KBM-7 (cell line): ENCODE measurements at regions not wholly inside any gene's neighbourhood (a gene's known extent, or its start where the extent isn't known, plus 50 kb on each side); places are given as distances from the start of the nearest gene placed in this dataset.
A peak's percentile ranks its signal among the peaks of the same experiment; 100 is the strongest.
"Not testable (repeated sequence)": the region's sequence is repeated elsewhere in the genome, so short reads cannot be mapped to it uniquely, and the experiment has no call there.

Experiments
- DNase-seq: peaks from one replicate; pipeline ENCODE4 v3.0.0-alpha.2; 2015
- in situ Hi-C: fragments of 300-500 bp; cut with MboI; formaldehyde crosslinking; loops from 2 replicates; pipeline ENCODE4 v1.14.3; 2020; ENCODE audit warnings: low sequenced_read_pairs, low pct_unique_long_range_greater_than_20kb, mixed read lengths

DNA sequence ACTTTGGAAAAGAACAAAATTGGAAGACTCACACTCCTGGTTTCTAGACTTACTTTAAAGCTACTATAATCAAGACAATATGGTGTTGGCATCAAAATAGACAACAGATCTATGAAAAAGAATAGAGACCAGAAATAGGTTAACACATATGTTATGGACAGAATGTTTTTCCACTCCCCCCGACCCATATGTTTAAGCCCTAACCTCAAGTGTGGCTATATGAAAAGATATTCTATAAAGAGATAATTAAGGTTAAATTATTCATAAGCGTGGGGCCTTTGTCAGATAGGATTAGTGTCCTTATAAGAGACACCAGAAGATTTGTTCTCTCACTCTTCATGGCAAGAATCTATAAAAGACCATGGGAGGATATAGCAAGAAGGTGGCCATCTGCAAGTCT, 440.0 kb downstream of the AASDHPPT start:
- in situ Hi-C loops = no loop called here
- DNase-seq = no peak

- DNase-seq = no peak
- in situ Hi-C loops = no loop called here
Observed at GRCh38 chr11:106520146-106520912, 442.9 kb downstream of the AASDHPPT start.

DNA sequence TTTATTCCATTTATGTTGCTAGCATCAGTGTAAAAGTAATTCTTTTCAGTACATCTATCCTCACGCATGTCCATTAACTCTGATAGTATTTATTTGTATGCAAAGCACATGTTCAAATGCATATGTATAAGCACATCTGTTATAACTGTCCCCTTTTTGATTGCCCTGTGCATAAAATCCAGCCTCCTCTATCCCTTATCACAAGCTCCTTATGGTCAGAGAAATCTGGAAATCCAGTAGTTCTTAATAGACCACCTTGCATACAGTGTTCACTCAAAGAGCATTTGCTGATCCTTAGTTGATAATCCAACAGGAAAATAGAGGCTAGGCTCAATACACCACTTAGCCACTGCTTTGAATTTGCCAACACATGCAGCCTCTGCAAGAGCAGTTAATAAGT, 443.5 kb downstream of the AASDHPPT start:
- no peak for DNase-seq
- in situ Hi-C loops = no loop called here

- in situ Hi-C loops = no loop called here
- DNase-seq = no peak
Observed at GRCh38 chr11:106523171-106523570, 445.7 kb downstream of the AASDHPPT start.

GRCh38 chr11:106523921-106524320, 446.5 kb downstream of the AASDHPPT start:
- in situ Hi-C loops = no loop called here
- DNase-seq = no peak

GRCh38 chr11:106524436-106524835, 447.0 kb downstream of the AASDHPPT start:
- no peak for DNase-seq
- in situ Hi-C loops = no loop called here

- in situ Hi-C loops, DNase-seq: not testable (repeated sequence)
Observed at GRCh38 chr11:106531648-106532047, 454.2 kb downstream of the AASDHPPT start.

DNA sequence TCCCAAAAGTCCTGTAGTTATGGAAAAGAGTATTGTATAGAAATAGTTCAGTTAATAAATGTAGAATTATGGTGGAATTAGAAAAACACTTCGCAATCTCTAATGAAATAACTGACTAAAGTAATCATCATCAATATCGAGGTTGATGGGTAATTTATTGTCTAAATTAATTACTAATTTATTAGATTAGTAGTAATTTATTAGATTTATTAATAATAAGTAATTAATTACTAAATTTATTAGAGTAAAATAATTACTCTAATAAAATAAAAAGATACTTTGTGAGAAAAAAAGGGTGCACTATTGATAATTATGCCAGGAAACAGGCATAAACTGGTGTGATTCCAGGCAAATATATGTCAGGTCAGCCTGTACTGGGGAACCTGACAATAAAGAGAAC, 455.6 kb downstream of the AASDHPPT start:
- no peak for DNase-seq
- in situ Hi-C loops = no loop called here

DNA sequence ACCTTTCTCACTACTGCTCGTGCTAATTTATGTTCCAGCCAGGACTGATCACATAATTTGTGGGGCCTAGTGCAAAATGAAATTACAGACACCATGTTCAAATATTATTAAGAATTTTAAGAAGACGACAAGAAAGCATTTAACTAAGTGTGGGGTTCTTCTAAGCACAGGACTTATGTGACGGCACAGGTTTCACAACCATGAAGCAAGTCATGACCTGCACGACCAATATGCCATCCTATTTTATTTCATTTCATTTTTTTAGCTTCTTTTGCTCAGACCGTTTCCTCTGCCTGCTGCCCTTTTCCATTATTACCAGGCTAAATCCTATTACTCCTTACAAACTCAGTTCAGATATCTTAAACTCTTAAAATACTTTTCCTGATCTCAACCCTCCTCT, 462.5 kb downstream of the AASDHPPT start:
- in situ Hi-C loops = no loop called here
- DNase-seq = no peak

- DNase-seq = no peak
- in situ Hi-C loops = no loop called here
Observed at GRCh38 chr11:106548406-106548805, 469.9 kb downstream of the GUCY1A2 start.

DNA sequence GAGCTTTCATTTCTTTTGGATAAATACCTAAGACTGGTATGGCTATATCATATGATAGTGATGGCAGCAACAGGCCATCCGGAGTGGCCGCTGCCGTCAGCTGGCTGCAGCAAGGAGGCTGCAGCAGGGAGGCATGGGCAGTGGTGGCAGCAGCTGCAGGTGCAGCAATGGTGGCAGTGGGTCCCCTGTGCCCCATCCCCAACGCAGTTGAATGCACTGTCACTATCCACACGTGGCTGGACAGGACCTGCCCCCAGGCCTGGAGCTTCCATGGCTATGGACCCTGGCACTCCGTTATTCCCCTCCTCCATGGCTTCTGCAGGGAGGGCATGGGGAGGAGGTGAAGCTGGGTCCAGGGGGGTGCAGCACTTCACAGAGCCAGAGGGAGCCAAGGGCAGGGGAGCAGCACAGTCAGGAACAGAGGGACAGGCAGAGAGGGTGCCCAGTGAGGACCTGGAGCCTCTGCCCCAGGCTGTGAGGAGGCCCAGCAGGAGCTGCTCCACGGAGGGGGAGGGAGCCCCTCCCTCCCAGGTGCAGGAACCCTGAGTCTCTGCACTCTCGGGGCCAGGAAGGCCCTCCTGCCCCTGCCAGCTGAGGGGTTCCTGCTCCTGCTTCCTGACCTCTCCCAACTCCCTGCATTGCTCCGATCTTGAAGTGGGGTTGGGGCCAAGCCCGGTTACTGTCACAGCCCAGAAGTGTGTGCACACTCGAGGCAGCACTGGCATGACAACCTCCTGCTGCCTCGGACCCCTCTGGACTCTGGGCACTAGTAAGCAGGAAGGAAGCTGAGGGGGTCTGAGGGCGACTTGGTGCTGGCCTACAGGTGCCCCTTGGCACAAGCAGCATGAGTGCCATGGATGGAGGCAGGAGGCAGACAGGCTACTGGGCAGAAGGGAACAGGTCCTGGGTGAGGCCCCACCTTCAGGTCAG, 466.3 kb downstream of the GUCY1A2 start:
- DNase-seq = no peak
- in situ Hi-C loops = no loop called here

DNA sequence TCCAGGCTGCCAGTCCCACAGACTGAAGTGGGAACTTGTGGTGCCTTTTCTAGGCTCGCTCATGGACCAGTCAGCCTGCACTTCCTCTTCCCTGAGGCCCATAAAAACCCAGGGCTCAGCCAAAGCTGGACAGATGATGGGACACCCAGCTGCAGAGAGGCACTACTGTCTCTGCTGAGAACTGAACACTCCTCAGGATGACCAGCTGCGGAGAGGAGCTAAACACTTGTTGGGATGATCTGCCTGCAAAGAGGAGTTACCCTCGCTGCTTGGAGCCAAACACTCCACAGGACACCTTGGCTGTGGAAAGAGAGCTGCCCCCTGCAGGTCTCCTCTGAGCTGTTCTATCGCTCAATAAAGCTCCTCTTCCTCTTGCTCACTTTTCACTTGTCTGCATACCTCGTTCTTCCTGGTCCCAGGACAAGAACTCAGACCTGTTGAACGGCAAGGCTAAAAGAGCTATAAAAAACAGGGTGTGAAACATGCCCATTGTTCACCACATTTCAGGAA, 465.5 kb downstream of the GUCY1A2 start:
- in situ Hi-C loops = no loop called here
- no peak for DNase-seq

GRCh38 chr11:106553304-106553703, 465.0 kb downstream of the GUCY1A2 start:
- DNase-seq = no peak
- in situ Hi-C loops = no loop called here

DNA sequence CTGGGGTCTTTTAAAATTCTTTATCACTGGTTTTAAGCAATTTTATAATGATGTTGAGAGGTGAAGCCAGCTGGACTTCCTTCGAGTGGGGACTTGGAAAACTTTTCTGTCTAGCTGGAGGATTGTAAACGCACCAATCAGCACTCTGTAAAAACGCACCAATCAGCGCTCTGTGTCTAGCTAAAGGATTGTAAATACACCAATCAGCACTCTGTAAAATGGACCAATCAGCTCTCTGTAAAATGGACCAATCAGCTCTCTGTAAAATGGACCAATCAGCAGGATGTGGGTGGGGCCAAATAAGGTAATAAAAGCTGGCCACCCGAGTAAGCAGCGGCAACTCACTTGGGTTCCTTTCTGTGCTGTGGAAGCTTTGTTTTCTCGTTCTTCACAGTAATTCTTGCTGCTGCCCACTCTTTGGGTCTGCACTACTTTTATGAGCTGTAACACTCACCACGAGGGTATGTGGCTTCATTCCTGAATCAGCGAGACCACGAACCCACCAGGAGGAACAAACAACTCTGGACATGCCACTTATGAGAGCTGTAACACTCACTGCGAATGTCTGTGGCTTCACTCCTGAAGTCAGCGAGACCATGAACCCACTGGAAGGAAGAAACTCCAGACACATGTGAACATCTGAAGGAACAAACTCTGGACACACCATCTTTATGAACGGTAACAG, 462.6 kb downstream of the GUCY1A2 start:
- DNase-seq, in situ Hi-C loops: not testable (repeated sequence)

DNA sequence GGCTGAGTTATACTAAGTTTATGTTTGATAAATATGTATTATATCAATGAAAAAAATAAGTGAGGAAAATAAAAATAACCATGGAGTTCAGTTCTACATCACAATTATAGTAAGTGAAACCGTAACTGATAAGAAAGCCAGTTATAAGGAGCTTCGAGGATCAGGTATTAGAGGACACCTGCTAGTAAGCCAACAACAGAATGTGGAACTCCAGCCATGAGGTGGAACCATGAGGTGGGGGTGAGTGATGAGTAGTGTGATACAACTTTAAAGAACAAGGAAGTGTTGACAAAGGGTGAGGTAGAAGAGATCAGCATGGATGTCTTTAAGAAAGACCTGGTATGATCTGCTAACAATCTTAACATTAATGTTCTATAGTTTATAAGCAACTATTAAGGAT, 452.9 kb downstream of the GUCY1A2 start:
- in situ Hi-C loops = no loop called here
- DNase-seq = no peak

DNA sequence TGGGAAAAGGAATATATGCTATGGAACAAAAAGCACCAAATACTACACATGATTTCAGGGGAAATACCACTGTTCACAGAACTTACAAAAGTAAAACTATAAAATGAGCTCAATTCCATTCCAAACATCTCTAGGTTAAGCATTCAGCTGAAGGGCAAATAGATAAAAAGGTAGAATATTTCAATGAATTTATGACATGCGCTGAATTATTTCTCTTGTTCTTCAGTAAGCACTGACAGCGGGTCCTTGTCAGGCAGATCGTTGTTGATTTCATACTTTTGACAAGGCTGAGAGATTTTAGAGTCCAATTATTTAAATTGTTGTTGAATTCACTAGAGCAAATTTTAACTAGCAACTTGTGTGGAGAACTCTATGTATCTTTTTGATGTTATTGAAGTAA, 449.6 kb downstream of the GUCY1A2 start:
- DNase-seq = no peak
- in situ Hi-C loops = no loop called here

DNA sequence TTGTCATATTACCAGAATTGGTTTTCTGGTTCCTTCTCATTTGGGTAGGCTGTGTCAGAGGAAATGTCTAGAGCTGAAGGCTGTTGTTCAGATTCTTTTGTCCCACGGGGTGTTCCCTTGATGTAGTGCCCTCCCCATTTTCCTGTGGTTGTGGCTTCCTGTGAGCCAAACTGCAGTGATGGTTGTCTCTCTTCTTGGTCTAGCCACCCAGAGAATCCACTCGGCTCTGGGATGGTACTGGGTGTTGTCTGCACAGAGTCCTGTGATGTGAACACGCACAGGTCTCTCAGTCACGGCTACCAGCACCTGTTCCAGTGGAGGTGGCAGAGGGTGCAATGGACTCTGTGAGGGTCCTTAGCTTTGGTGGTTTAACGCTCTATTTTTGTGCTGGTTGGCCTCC, 440.9 kb downstream of the GUCY1A2 start:
- in situ Hi-C loops, DNase-seq: not testable (repeated sequence)

DNA sequence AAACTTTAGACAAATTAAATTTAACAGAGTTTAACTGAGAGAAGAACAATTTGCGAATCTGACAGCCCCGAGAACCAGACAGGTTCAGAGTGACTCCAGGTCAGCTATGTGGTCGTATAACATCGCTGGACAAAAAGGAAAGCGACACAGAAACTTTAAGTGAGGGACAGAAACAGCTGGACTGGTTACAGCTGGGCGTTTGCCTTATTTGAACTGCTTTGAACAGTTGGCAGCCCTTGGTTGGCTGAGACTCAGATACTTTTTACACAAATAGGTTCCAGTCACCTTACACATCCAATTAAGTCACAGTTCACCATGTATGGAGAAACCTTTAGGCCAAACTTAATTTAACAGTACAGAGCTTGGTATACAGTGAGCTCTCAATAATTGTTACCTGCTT, 436.9 kb downstream of the GUCY1A2 start:
- in situ Hi-C loops = no loop called here

DNA sequence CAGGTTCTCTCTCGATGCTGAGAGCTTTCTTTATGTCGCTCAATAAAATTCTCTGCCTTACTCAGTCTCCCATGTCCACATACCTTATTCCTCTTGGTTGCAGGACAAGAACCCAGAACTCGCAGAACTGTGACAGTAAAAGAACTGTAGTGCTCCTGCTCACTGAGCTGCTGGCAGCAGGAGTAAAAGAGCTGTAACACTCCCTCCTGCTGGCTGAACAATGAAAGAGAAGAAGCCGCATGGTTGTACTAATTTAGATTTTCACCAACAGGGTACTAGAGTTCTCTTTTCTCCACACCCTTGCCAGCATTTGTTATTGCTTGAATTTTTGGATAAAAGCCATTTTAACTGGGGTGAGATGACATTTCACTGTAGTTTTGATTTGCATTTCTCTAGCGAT, 433.2 kb downstream of the GUCY1A2 start:
- peak; percentile 4 for DNase-seq
- in situ Hi-C loops = no loop called here

More for the DNA sequence above, 436.9 kb downstream of the GUCY1A2 start:
- DNase-seq = no peak
